Stimulated activated CD4-positive, alpha-beta T cell treated with anti-CD3 and anti-CD28 coated beads, Interleukin-2, amount 100 ng/mL, for 48 hours (primary cell): ENCODE measurements at regions not wholly inside any gene's neighbourhood (a gene's known extent, or its start where the extent isn't known, plus 50 kb on each side); places are given as distances from the start of the nearest gene placed in this dataset.

Source experiments
- DNase-seq, 2 donors: peaks; one replicate each; pipeline ENCODE4 v3.0.0-alpha.2; 2020

- no peak for DNase-seq
These were observed 62.1 kb upstream of the XCR1 start for GRCh38 chr3:46089237-46090011.

GRCh38 chr3:46087871-46088270 lies 60.6 kb upstream of the XCR1 start:
- no peak for DNase-seq

GRCh38 chr3:46086986-46087385 lies 59.7 kb upstream of the XCR1 start:
- DNase-seq, result no peak

GRCh38 chr3:46086083-46086437 lies 58.8 kb upstream of the XCR1 start:
- DNase-seq, result no peak

GRCh38 chr3:46085421-46086082 lies 58.3 kb upstream of the XCR1 start:
- DNase-seq, result no peak

GRCh38 chr3:46083956-46084355 lies 56.7 kb upstream of the XCR1 start:
- no peak for DNase-seq

- DNase-seq, result no peak
These were observed 55.6 kb upstream of the XCR1 start for GRCh38 chr3:46082849-46083248.

- no peak for DNase-seq
These were observed 54.7 kb upstream of the XCR1 start for GRCh38 chr3:46082021-46082420.

GRCh38 chr3:46080969-46081345 lies 53.7 kb upstream of the XCR1 start:
- DNase-seq, result no peak

GRCh38 chr3:46080124-46080968 lies 53.1 kb upstream of the XCR1 start:
- DNase-seq, result no peak

GRCh38 chr3:46078712-46079400 lies 51.6 kb upstream of the XCR1 start:
- DNase-seq, result peak; percentile 90 to 96
